Astrocyte (in vitro differentiated cells and primary cell): ENCODE measurements at regions not wholly inside any gene's neighbourhood (a gene's known extent, or its start where the extent isn't known, plus 50 kb on each side); places are given as distances from the start of the nearest gene placed in this dataset.

Experiments
- CTCF ChIP-seq: IDR thresholded peaks from 2 replicates; pipeline ENCODE4 v1.5.1; 2011; ENCODE audit warnings: low read depth, mild to moderate bottlenecking, inconsistent platforms, low read length, moderate library complexity; ENCODE audit not compliant: insufficient read depth
- EZH2 ChIP-seq: IDR thresholded peaks from 2 replicates; pipeline ENCODE4 v1.6.1; 2012; ENCODE audit warnings: mild to moderate bottlenecking, low read length, inconsistent platforms; ENCODE audit not compliant: insufficient read depth

DNA sequence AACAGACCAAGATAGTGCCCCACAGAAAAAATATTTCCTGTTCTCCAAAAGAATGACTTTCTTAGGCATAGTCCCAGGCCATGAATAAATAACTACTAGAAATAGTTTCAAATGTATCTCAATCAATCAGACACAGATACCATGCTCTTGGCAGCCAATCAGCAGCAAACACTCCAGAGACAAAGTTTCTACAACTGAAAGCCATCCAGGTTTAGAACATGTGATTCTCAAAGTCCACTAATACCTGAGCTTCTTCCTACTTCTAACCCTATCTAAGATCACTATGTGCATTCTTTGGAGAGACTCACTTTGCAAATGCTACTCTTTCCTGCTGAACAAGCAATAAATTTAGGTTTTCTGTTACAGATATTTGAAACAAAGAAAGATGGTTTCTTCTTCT lies 425.8 kb upstream of the GRIN3A start:
- TF ChIP-seq CTCF: no peak
- no peak for TF ChIP-seq EZH2
